ENCODE measurements at regions not wholly inside any gene's neighbourhood (a gene's known extent, or its start where the extent isn't known, plus 50 kb on each side); places are given as distances from the start of the nearest gene placed in this dataset.

DNA sequence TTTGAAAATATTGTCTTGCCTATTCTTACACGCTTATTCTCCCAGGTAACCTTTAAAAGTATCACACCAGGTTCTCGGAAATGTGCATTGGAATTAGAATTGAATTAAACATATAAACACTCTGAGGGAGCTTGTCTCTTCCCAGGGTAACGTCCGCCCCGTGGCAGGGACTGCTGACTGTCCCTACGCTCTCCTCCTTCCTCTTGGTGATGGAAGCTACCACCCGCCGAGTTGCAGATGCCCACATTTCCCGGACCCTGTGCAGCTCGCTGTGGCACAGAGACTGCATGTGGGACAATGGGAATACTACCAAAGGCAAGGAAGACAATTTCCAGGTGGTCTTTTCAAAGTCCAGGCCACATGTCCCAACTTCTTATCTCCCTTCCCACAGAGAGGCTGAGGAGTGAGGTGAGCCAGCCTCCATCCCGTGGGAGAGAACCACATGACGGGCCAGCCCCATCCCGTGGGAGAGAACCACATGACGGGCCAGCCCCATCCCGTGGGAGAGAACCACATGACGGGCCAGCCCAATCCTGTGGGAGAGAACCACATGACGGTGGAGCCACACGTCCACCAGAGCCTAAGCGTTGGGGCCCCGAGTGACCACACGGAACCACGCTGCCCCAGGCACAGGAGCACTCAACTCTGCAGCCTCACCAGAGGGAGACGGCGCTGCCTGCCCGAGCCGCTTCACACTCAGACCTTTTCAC is 249.4 kb upstream of the IRX1 start:
- TF ChIP-seq EZH2phosphoT487 (IDR thresholded peaks at IDR 0.05; ENCODE audit: borderline replicate concordance) = no peak
- TF ChIP-seq, protein P1, sequence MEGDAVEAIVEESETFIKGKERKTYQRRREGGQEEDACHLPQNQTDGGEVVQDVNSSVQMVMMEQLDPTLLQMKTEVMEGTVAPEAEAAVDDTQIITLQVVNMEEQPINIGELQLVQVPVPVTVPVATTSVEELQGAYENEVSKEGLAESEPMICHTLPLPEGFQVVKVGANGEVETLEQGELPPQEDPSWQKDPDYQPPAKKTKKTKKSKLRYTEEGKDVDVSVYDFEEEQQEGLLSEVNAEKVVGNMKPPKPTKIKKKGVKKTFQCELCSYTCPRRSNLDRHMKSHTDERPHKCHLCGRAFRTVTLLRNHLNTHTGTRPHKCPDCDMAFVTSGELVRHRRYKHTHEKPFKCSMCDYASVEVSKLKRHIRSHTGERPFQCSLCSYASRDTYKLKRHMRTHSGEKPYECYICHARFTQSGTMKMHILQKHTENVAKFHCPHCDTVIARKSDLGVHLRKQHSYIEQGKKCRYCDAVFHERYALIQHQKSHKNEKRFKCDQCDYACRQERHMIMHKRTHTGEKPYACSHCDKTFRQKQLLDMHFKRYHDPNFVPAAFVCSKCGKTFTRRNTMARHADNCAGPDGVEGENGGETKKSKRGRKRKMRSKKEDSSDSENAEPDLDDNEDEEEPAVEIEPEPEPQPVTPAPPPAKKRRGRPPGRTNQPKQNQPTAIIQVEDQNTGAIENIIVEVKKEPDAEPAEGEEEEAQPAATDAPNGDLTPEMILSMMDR (conservative IDR thresholded peaks at IDR 0.05; ENCODE audit: low read length) = no peak
- Histone ChIP-seq H3F3A (ENCODE audit: low read depth) (no peaks in the 10 kb centered on the region), H3K36me3 (ENCODE audit: insufficient read depth, low read length) (no peaks in the 10 kb centered on the region), H3K9me2 (replicated peaks; ENCODE audit: low read depth, low read length) (no peaks in the 10 kb centered on the region), H3K9ac (ENCODE audit: low read depth, low read length, poor library complexity, severe bottlenecking) (no peak overlapping the region), H4K20me1 (ENCODE audit: insufficient read depth, low read length, poor library complexity, severe bottlenecking) (no peaks in the 10 kb centered on the region), H3K79me2 (ENCODE audit: insufficient read depth, low read length) (no peaks in the 10 kb centered on the region), H2AFZ (ENCODE audit: low read length) (no peak overlapping the region), H3K4me2 (ENCODE audit: low read depth, low read length, poor library complexity, severe bottlenecking) (no peak overlapping the region), H3K27me3 (ENCODE audit: insufficient read depth, low read length, poor library complexity, severe bottlenecking) (no peaks in the 10 kb centered on the region), H3K4me1 (ENCODE audit: insufficient read depth, low read length, poor library complexity, severe bottlenecking) (no peaks in the 10 kb centered on the region), H3K9me3 (ENCODE audit: insufficient read depth, low read depth, low read length) (peaks cover 19% of the 10 kb centered on the region; the same call in 1 of the 2 replicates), H3K4me3 (ENCODE audit: low read length, poor library complexity, severe bottlenecking) (no peak overlapping the region)

DNA sequence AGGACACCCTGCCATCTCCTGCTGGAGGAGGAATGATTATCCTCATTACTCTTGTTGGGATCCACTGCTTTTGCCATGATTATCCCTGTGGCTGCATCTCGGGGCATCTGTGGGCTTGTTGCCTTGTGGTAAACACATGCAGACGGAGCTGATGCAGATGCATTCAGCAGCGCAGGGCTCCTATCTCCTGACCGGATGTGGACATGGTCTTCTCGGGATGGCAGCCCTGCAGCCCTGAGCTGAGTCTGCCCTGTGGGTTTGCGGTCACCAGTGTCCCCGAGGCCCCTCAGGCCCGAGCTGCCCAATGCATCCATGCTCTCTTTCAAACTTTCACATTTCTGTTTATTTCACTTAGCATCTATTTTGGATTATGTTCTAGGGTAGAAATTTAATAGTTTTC is 250.4 kb upstream of the IRX1 start:
- Histone ChIP-seq H3K4me2 (ENCODE audit: low read depth, low read length, poor library complexity, severe bottlenecking) (no peak overlapping the region), H3K9me3 (ENCODE audit: insufficient read depth, low read depth, low read length) (peaks cover 19% of the 10 kb centered on the region; the same call in 1 of the 2 replicates), H3K9ac (ENCODE audit: low read depth, low read length, poor library complexity, severe bottlenecking) (no peak overlapping the region), H3F3A (ENCODE audit: low read depth) (no peaks in the 10 kb centered on the region), H3K79me2 (ENCODE audit: insufficient read depth, low read length) (no peaks in the 10 kb centered on the region), H4K20me1 (ENCODE audit: insufficient read depth, low read length, poor library complexity, severe bottlenecking) (no peaks in the 10 kb centered on the region), H3K27me3 (ENCODE audit: insufficient read depth, low read length, poor library complexity, severe bottlenecking) (no peaks in the 10 kb centered on the region), H3K4me1 (ENCODE audit: insufficient read depth, low read length, poor library complexity, severe bottlenecking) (no peaks in the 10 kb centered on the region), H3K9me2 (replicated peaks; ENCODE audit: low read depth, low read length) (no peaks in the 10 kb centered on the region), H3K36me3 (ENCODE audit: insufficient read depth, low read length) (no peaks in the 10 kb centered on the region), H2AFZ (ENCODE audit: low read length) (no peak overlapping the region), H3K4me3 (ENCODE audit: low read length, poor library complexity, severe bottlenecking) (no peak overlapping the region)
- TF ChIP-seq, protein P1 (conservative IDR thresholded peaks at IDR 0.05; ENCODE audit: low read length) = no peak
- TF ChIP-seq EZH2phosphoT487 (IDR thresholded peaks at IDR 0.05; ENCODE audit: borderline replicate concordance) = no peak

DNA sequence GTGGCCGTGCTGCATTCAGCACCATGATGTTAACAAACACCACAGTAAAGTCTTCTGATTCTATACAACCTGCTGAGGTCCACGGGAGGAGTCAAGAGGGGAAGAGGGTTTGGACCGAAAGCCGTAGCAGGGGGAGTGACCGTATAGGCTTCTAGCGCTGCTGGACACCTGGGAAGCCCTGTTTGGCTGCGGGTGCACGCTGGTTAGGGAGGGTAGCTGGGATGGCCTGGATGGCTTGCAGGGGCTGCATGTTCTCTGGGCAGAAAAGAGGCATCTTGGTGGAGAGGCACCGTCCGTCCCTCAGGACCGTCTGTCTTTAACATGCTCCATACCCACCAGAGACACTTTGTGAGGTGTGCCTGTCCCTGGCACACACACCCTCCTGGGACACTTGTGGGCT is 251.0 kb upstream of the IRX1 start:
- no peak overlapping the region for H3K4me3 ChIP-seq (ENCODE audit: low read length, poor library complexity, severe bottlenecking)
- no peak overlapping the region for H2AFZ ChIP-seq (ENCODE audit: low read length)
- H3K4me1 ChIP-seq (ENCODE audit: insufficient read depth, low read length, poor library complexity, severe bottlenecking) = no peaks in the 10 kb centered on the region
- no peak overlapping the region for H3K4me2 ChIP-seq (ENCODE audit: low read depth, low read length, poor library complexity, severe bottlenecking)
- H3K27me3 ChIP-seq (ENCODE audit: insufficient read depth, low read length, poor library complexity, severe bottlenecking) = no peaks in the 10 kb centered on the region
- no peaks in the 10 kb centered on the region for H3F3A ChIP-seq (ENCODE audit: low read depth)
- H3K9me2 ChIP-seq (replicated peaks; ENCODE audit: low read depth, low read length) = no peaks in the 10 kb centered on the region
- H3K9me3 ChIP-seq (ENCODE audit: insufficient read depth, low read depth, low read length) = peaks cover 19% of the 10 kb centered on the region; the same call in 1 of the 2 replicates
- no peaks in the 10 kb centered on the region for H4K20me1 ChIP-seq (ENCODE audit: insufficient read depth, low read length, poor library complexity, severe bottlenecking)
- no peak for TF ChIP-seq EZH2phosphoT487 (IDR thresholded peaks at IDR 0.05; ENCODE audit: borderline replicate concordance)
- TF ChIP-seq, protein P1 (conservative IDR thresholded peaks at IDR 0.05; ENCODE audit: low read length) = no peak
- no peaks in the 10 kb centered on the region for H3K36me3 ChIP-seq (ENCODE audit: insufficient read depth, low read length)
- no peak overlapping the region for H3K9ac ChIP-seq (ENCODE audit: low read depth, low read length, poor library complexity, severe bottlenecking)
- no peaks in the 10 kb centered on the region for H3K79me2 ChIP-seq (ENCODE audit: insufficient read depth, low read length)

All from Loucy (cell line).